ENCODE measurements at regions not wholly inside any gene's neighbourhood (a gene's known extent, or its start where the extent isn't known, plus 50 kb on each side); places are given as distances from the start of the nearest gene placed in this dataset.

DNA sequence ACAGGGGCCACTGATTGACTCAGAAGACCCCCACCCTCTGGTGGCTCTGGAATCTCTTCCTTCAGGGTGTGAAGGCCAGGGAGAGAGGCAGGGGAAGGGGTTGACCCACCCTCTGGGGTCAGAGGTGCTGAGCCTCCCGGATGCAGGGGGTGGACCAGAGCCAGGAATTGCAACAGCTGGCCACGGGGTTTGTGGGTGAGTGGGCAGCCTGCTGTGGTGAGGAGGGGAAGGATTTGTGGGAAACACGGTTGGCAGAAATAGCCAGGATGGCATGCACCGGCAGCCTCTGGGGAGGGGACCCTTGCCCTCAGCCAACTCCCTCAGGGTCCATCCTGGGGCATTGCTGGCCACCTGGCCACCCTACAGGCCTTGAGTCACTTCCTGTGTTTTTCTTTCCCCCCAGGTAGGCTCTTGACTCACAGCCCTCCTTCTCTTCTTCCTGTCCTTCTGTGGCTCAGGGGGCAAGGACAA lies 92.8 kb downstream of the MRPL14 start (continued):
- TF ChIP-seq, protein P1, sequence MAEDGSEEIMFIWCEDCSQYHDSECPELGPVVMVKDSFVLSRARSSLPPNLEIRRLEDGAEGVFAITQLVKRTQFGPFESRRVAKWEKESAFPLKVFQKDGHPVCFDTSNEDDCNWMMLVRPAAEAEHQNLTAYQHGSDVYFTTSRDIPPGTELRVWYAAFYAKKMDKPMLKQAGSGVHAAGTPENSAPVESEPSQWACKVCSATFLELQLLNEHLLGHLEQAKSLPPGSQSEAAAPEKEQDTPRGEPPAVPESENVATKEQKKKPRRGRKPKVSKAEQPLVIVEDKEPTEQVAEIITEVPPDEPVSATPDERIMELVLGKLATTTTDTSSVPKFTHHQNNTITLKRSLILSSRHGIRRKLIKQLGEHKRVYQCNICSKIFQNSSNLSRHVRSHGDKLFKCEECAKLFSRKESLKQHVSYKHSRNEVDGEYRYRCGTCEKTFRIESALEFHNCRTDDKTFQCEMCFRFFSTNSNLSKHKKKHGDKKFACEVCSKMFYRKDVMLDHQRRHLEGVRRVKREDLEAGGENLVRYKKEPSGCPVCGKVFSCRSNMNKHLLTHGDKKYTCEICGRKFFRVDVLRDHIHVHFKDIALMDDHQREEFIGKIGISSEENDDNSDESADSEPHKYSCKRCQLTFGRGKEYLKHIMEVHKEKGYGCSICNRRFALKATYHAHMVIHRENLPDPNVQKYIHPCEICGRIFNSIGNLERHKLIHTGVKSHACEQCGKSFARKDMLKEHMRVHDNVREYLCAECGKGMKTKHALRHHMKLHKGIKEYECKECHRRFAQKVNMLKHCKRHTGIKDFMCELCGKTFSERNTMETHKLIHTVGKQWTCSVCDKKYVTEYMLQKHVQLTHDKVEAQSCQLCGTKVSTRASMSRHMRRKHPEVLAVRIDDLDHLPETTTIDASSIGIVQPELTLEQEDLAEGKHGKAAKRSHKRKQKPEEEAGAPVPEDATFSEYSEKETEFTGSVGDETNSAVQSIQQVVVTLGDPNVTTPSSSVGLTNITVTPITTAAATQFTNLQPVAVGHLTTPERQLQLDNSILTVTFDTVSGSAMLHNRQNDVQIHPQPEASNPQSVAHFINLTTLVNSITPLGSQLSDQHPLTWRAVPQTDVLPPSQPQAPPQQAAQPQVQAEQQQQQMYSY (CRISPR knock-in tag; IDR thresholded peaks at IDR 0.05) = no peak

DNA sequence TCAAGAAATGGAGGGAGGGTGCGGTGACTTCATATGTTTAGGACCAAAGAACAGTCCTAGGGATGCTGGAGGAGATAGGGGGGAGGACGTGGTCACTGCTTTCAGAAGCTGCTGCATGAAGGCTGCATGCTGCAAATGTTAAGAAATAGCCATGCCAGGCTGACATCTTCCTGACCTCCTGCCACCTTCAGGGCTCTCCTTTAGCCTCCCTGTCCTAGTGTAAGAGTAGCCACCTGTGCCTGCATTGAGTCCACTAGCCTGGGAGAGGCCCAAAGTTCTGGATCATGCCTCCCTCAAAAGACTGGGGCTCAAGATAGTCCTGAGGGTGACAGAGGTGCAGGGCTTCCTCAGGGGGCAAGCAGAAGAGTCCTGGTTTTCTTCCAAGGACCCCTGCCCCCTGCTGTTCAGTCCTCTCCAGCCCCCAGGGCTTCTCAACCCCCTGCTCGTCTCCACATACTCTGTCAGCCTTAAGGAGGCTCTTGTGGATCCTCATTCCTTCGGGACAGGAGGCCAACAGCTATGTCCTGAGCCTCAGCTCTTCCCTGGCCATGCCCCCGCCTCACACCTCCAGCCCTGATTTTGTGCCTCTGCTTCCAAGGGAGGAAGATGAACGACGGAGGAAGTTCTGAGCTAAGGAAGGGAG lies 96.3 kb downstream of the MRPL14 start:
- no peak overlapping the region for H3K4me3 ChIP-seq
- no peak overlapping the region for H3K4me2 ChIP-seq (ENCODE audit: control insufficient read depth, insufficient read depth)
- in situ Hi-C loops (cut with MboI) = no loop called here
- FAIRE-seq (no peak), ATAC-seq (no peak), DNase-seq (ENCODE audit: low read depth, low spot score) (no peak)
- intact Hi-C loops (cut with micrococcal nuclease; ENCODE audit: unreplicated experiment) = no loop called here
- no peaks in the 10 kb centered on the region for H3K36me3 ChIP-seq (ENCODE audit: control insufficient read depth in 2 of 2, insufficient read depth in 2 of 2, low read length in 1 of 2)
- no peaks in the 10 kb centered on the region for H4K20me1 ChIP-seq (ENCODE audit: control insufficient read depth, insufficient read depth)
- H2AFZ ChIP-seq (ENCODE audit: control insufficient read depth, low read depth, low read length) = no peak overlapping the region
- CTCF ChIA-PET = interaction anchor here (1.1 to 1.8 kb wide), 5 partner anchors 13 to 48 kb away, joined by 3 to 6 read pairs (median 3); no protein-coding TSS in a partner anchor
- RAD21 ChIA-PET (ENCODE audit: unreplicated experiment) = no interaction called here
- no peaks in the 10 kb centered on the region; the same call in 2 of the 3 replicates for H3K9me3 ChIP-seq (replicated peaks; ENCODE audit: control insufficient read depth, insufficient read depth, low read length)
- 6% methylated on average over 7 of the region's 7 CpGs for WGBS (ENCODE audit: insufficient coverage, insufficient replicate concordance, low lambda C conversion rate, missing lambda C conversion rate)
- SMC1A ChIA-PET (ENCODE audit: uncharacterized antibody, unreplicated experiment) = interaction anchor here (1.1 to 1.9 kb wide), 4 partner anchors 9 to 48 kb away, joined by 4 to 7 read pairs (median 4); no protein-coding TSS in a partner anchor
- H3K9ac ChIP-seq (ENCODE audit: control insufficient read depth, insufficient read depth, low read length) = no peak overlapping the region
- no TSS peak for BruUV-seq (replicated peaks)
- peaks cover 0 to 1% of the 10 kb centered on the region in 2 experiments; a peak in 1 of 4 replicates for H3K27me3 ChIP-seq (replicated peaks in 1 of 2; ENCODE audit: control insufficient read depth in 2 of 2, insufficient read depth in 2 of 2, low read length in 1 of 2)
- POLR2A ChIA-PET = interaction anchor here (1.5 kb wide), 1 partner anchor 11 kb away, joined by 3 read pairs; no protein-coding TSS in a partner anchor
- no peak overlapping the region for H3K27ac ChIP-seq (ENCODE audit: control insufficient read depth, insufficient read depth)
- no peaks in the 10 kb centered on the region for H3K79me2 ChIP-seq (ENCODE audit: control insufficient read depth, insufficient read depth, low read length)
- peaks cover 5% of the 10 kb centered on the region for H3K4me1 ChIP-seq (ENCODE audit: control insufficient read depth, insufficient read depth, low read length)
- TF ChIP-seq NRF1 (conservative IDR thresholded peaks at IDR 0.05; ENCODE audit: low read depth, low read length) (no peak), SIX5 (IDR thresholded peaks at IDR 0.05; ENCODE audit: low read depth, low read length, severe bottlenecking) (no peak), YY1 (IDR thresholded peaks at IDR 0.05; ENCODE audit: low read depth, low read length) (no peak), CREB1 (IDR thresholded peaks at IDR 0.05; ENCODE audit: low read depth) (no peak), ZBED1 (IDR thresholded peaks at IDR 0.05; ENCODE audit: borderline replicate concordance) (no peak), ZNF622 (IDR thresholded peaks at IDR 0.05) (no peak), ZNF384 (IDR thresholded peaks at IDR 0.05; ENCODE audit: borderline replicate concordance, low read depth, low read length) (no peak), SP1 (IDR thresholded peaks at IDR 0.05; ENCODE audit: low read depth, low read length) (no peak), MYC (IDR thresholded peaks at IDR 0.05; ENCODE audit: insufficient read depth, insufficient read length, insufficient replicate concordance, low read length, severe bottlenecking) (no peak), SUPT20H (IDR thresholded peaks at IDR 0.05; ENCODE audit: borderline replicate concordance, control insufficient read depth, low read depth, low read length) (no peak), RFX5 (IDR thresholded peaks at IDR 0.05; ENCODE audit: low read depth, low read length) (no peak), BACH1 (IDR thresholded peaks at IDR 0.05; ENCODE audit: borderline replicate concordance) (no peak)
- TF ChIP-seq, protein P2, sequence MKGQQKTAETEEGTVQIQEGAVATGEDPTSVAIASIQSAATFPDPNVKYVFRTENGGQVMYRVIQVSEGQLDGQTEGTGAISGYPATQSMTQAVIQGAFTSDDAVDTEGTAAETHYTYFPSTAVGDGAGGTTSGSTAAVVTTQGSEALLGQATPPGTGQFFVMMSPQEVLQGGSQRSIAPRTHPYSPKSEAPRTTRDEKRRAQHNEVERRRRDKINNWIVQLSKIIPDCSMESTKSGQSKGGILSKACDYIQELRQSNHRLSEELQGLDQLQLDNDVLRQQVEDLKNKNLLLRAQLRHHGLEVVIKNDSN (IDR thresholded peaks at IDR 0.05; ENCODE audit: borderline replicate concordance, extremely low read length, insufficient read depth, low read depth, low read length) = no peak
- TF ChIP-seq, protein P3, sequence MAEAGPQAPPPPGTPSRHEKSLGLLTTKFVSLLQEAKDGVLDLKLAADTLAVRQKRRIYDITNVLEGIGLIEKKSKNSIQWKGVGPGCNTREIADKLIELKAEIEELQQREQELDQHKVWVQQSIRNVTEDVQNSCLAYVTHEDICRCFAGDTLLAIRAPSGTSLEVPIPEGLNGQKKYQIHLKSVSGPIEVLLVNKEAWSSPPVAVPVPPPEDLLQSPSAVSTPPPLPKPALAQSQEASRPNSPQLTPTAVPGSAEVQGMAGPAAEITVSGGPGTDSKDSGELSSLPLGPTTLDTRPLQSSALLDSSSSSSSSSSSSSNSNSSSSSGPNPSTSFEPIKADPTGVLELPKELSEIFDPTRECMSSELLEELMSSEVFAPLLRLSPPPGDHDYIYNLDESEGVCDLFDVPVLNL (IDR thresholded peaks at IDR 0.05; ENCODE audit: low read depth, low read length) = no peak
